HL-60 (cell line): ENCODE measurements at regions not wholly inside any gene's neighbourhood (a gene's known extent, or its start where the extent isn't known, plus 50 kb on each side); places are given as distances from the start of the nearest gene placed in this dataset.

ENCODE experiments used
- CTCF ChIP-seq: IDR thresholded peaks from one replicate; pipeline ENCODE4 v1.5.1; 2011; ENCODE audit warnings: low read length, control low read depth, inconsistent platforms; ENCODE audit not compliant: insufficient read depth
- POLR2AphosphoS5 ChIP-seq: IDR thresholded peaks from 2 replicates; pipeline ENCODE4 v1.6.1; 2012; ENCODE audit warnings: low read depth
- REST ChIP-seq: IDR thresholded peaks from 2 replicates; pipeline ENCODE4 v1.6.1; 2012; ENCODE audit warnings: low read depth; ENCODE audit not compliant: insufficient replicate concordance

- TF ChIP-seq CTCF (no peak), REST (no peak), POLR2AphosphoS5 (no peak)
These were observed 488.4 kb upstream of the AUTS2 start for GRCh38 chr7:69109879-69110278.
